ENCODE measurements at regions not wholly inside any gene's neighbourhood (a gene's known extent, or its start where the extent isn't known, plus 50 kb on each side); places are given as distances from the start of the nearest gene placed in this dataset.

DNA sequence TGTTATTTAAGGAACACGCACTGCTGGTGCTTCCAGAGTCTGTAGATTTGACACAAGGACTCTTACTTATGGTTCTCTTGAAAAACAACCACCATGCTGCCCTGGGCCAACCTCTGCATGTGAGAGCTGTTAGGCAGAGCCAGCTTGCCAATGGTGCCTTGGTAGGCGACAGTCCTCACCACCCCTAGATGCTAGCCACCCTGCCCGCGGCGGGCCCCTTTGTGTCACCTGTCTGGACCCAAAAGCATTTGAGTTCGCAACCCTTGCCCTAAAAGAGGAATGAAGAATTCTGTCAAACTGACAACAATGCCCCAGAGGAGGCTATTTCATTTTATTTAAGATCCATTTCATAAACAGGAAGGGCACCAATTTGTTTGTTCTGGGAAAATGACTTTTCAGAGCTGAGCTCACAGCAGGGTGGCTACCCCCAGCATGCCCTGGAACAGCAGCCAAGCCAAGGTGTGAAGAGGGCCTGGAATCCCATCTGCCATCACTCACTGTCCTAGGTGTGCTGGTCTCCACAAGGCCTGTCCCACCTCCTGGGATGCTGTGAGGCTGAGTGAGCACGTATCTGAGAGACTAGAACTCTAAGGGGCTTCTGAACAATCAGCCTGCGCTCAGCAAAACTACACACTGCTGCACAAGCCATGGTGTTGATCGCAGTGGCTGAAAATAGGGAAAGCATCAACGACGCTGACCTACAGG lies 63.8 kb upstream of the FZD10 start:
- no peak for DNase-seq (ENCODE audit: low read depth in 2 of 3, low spot score in 2 of 3)

DNA sequence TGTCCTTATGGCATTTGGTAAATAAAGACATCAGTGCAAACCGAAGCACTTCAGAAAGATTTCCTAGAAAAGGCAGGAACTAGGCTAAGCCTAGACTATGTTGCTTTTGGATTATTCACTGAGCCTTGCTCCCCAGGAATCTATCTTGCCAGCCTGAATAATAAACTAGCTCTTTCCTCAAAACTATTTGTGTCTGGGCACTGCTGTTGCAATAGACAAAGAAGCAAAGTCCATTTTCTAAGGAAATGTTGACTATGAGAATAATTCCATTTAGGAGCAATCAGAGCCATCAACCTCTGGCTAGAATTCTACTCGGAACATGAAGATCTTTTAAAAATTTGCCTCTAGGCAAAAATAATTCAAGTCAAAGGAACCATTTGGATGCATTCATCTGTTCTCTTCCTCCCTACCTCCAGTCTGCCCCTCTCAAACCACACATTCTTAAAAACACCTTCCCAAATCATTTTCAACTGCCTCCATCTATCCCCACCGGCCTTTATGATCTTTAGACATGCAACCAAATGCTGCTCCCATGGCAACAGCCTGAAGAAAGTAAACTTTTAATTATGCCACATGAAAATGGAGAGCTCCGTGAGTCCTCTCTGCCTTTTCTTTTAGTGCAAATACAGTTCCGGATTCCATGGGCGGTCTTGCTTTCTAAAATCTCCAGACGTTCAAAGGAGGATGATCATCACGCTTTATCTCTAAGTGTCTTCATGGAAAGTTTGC lies 61.5 kb upstream of the FZD10 start:
- no peak for DNase-seq (ENCODE audit: low read depth in 2 of 3, low spot score in 2 of 3)

DNA sequence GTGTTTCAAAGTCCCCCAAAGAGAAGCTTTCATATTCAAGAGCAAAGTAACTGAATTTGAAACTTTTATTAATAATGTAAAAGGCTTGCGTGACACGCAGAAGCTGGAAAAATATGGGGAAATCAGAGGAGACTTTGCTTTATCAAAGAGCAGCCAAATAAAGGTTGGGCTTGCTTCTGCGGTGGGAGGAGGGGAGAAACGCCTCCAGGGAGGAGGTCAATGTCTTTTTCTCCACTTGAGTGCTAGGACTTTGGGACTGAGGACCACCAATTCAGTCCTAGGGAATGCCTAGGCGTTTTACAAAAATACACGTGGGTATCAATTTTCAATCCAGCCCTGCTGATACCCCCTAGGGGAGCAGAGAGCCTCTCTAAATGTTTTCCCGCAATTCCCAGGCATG lies 60.9 kb upstream of the FZD10 start:
- DNase-seq (ENCODE audit: low read depth in 2 of 3, low spot score in 2 of 3) = no peak

DNA sequence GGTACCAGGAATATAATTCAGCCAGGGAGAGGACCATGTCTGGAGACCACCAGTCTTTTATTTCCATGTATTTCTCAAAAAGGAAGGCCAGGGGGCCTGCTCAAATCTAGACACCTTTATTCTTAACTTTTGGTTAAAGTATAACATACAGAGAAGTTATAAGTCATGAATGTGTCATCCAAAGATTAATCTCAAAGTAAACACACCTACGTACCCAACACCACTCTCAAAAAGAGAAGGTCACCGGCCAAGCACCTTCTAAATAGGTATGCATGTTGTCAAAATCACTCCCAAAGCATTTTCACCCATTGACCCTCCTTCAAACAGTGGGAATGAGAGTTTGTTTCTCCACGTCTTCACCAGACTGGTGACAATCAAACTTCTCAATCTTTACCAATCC lies 60.0 kb upstream of the FZD10 start:
- no peak for DNase-seq (ENCODE audit: low read depth in 2 of 3, low spot score in 2 of 3)

DNA sequence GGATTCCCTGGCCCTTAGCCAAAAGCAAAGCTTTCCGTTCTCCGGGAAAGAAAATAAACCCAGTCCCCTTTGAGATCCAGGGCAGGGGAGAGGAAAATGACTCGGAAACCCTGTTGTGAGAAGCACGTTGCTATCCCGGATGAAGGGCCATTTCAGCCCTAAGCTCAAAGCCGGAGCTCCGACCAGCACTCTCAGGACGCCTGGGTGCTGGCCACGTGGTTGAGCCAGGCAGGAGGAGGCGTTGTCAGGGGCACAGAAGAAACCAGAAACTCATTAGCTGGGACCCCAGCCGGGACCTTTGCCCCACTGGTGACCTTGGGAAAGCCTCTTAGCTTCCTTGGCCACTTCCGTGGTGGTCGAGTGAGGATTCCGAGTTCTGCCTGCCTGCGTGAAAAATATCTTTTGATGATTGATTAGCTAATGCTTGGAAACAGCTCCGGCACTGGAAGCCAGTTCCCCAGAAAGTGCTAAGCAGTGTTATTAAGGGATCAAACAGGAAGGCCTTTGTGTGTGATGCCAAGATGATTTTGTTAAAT lies 57.6 kb upstream of the FZD10 start:
- DNase-seq (ENCODE audit: low read depth in 2 of 3, low spot score in 2 of 3) = no peak

DNA sequence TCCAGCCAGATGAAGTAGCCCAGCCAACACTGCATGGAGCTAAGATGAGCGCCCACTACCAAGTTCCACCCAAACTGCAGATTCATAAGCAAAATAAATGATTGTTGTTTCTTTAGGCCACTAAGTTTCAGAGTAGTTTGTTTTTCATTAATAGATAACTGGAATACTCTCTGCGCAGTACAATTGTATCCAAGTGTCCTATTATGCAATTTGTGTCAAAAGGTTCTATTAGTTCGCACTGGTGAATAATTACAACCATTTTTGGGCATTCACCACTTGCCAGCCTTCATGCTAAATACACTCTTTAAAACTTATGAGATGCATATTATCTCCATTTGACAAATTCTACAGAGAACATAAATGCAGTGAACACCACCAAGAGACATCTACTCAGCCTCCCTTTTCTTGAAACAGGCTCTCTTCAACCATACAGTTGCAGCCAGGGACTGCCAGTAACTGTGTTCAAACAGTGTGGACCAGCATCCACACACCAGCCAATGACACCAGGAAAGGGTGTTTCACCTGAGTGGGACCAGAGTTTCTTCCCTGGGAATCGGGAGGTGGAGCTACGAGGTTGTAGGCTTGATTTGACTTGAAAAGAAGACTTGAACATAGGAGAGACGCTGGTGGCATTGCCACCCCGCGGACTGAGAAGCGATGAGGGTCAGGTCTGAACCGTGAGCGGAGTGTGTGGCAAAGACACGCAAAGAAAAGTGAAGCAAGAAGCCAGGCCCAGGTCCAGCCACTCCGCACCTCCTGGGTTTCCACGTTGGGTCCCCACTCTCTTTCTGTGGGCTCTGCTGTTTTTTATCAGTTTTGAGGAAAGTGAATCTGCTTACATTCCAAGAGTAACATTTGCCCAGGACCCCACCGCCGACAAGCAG lies 53.0 kb upstream of the FZD10 start:
- no peak for DNase-seq (ENCODE audit: low read depth in 2 of 3, low spot score in 2 of 3)

DNA sequence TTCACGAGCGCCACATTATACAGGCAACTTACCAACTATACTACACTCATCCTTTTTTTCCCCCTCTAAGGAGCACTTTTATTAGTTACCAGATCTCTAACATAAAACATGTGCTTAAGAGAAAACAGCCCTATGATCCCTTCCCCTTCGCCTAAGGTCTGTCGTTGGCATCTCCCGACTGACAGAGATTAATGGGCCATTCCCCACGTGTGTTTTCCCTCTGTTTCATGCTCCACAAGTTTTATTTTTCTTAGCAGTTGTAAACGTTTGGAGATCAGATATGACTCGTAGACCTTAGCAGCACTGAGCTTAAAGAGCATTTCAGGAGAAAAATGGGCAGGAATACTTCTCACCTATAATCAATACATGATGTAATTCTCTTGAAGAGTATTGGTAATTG lies 51.4 kb upstream of the FZD10 start:
- DNase-seq (ENCODE audit: low read depth in 2 of 3, low spot score in 2 of 3) = no peak

DNA sequence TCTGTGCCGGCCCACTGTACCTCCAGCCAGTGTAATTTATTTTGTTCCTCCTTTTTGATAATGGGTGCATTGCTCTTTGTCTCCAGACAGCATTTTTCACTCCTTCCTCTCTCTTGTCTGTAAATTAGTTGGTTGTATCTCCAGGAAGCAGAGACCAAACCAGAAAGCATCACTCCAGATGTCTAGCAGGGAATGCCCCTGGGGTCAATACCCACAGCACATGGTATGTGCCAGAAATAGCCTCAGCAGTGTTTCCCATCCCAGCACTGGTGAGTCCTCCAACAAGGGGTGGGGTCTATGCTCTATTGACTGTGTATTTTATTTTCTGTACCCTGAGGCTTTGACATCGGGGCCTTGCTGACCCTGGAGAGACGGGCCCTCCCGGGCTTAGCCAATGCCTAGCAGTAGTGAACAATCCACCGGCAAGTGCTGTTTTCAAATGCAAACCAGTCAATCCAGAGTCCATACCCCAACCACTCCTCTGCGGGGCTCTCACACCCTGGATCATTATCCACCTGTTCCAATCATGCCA lies 50.2 kb upstream of the FZD10 start:
- no peak for DNase-seq (ENCODE audit: low read depth in 2 of 3, low spot score in 2 of 3)

Measured in hematopoietic multipotent progenitor cell (in vitro differentiated cells).